GM10248 (cell line): ENCODE measurements at regions not wholly inside any gene's neighbourhood (a gene's known extent, or its start where the extent isn't known, plus 50 kb on each side); places are given as distances from the start of the nearest gene placed in this dataset.

ENCODE experiments used
- CTCF ChIA-PET: fragments of 300-600 bp; sonication (Branson Sonifier 250); formaldehyde crosslinking; extraction: SDS; loops from one replicate; lab custom pipeline; 2021; ENCODE audit warnings: antibody characterized with exemption; lab: Yijun Ruan, JAX
- POLR2A ChIA-PET: fragments of 350-650 bp; sonication (Branson Sonifier 250); formaldehyde crosslinking; extraction: SDS; loops from one replicate; lab custom pipeline; 2020; ENCODE audit warnings: antibody characterized with exemption; lab: Yijun Ruan, JAX
- DNase-seq: peaks from one replicate; pipeline ENCODE4 v3.0.0; 2012; ENCODE audit errors: extremely low spot score
- TF ChIP-seq, protein P1 (sequence below): IDR thresholded peaks from 2 replicates; pipeline ENCODE4 v1.5.1; 2012; ENCODE audit warnings: mild to moderate bottlenecking, low read depth; ENCODE audit errors: extremely low read depth, missing control alignments, control extremely low read depth

GRCh38 chr2:167626301-167626700 lies 621.1 kb downstream of the STK39 start:
- TF ChIP-seq, protein P1, sequence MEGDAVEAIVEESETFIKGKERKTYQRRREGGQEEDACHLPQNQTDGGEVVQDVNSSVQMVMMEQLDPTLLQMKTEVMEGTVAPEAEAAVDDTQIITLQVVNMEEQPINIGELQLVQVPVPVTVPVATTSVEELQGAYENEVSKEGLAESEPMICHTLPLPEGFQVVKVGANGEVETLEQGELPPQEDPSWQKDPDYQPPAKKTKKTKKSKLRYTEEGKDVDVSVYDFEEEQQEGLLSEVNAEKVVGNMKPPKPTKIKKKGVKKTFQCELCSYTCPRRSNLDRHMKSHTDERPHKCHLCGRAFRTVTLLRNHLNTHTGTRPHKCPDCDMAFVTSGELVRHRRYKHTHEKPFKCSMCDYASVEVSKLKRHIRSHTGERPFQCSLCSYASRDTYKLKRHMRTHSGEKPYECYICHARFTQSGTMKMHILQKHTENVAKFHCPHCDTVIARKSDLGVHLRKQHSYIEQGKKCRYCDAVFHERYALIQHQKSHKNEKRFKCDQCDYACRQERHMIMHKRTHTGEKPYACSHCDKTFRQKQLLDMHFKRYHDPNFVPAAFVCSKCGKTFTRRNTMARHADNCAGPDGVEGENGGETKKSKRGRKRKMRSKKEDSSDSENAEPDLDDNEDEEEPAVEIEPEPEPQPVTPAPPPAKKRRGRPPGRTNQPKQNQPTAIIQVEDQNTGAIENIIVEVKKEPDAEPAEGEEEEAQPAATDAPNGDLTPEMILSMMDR, result no peak
- CTCF ChIA-PET, result interaction anchor here (2.5 kb wide), 1 partner anchor 14 kb away, joined by 7 read pairs; no protein-coding TSS in a partner anchor

DNA sequence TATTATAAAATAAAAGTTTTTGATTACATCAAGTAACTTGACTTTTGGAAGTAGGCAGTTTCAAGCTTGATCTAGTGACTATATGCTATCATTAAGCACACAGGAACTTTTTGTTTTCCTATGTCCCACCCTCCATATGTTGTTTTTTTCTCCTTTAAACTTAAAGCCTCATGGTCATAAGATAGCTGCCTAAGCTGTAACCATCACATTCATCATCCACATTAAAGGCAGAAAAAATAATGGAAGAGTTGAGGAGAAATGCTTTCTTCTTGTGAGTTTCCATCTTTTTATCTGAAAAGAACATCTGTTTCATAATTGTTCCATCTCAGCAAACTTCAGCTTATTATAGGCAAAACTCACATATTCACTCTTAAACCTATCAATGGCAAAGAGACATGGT lies 630.4 kb downstream of the STK39 start:
- TF ChIP-seq, protein P1, result no peak
- CTCF ChIA-PET, result interaction anchor here (1.6 kb wide), 1 partner anchor 13 kb away, joined by 5 read pairs; no protein-coding TSS in a partner anchor
- POLR2A ChIA-PET, result no interaction called here
- no peak for DNase-seq

More at GRCh38 chr2:167626301-167626700, 621.1 kb downstream of the STK39 start:
- DNase-seq, result no peak
- POLR2A ChIA-PET, result no interaction called here

DNA sequence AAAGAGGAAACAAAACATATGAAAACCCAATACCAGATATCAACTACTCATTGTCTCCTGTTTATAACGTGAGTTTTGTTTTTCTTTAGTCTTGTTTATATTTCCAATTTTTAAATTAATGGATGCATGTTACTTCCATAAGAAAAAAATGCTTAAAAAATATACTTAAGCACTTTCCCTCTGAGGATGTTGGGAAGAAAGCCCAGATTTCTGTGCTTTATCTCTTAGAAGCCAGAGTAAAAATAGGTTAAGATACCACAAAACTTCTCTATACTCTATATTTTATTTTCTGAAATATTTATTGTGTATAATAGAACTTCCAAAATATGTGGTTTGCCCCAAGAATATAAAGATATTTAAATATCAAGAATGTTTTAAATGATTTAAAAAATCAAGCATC lies 633.9 kb downstream of the STK39 start:
- ChIA-PET CTCF (no interaction called here), POLR2A (no interaction called here)
- TF ChIP-seq, protein P1, result no peak
- DNase-seq, result no peak

DNA sequence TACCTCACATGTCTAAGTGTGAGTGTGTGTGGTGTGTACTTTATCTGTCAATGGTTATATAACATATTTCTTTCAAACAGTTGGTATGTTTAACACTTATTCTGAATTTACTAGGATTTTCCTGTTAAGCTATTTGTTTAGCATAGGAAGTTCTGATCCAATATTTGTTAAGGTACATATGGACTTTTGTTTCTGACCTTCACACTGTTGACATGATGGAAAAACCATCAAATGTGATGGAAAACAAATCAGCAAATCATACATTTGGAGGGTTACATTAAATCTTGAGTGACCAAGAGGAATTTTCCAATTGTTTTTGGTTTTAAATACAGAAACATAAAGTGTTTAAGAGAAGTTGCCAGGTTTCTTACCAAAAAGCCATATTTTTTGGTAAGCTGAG lies 638.9 kb downstream of the STK39 start:
- no peak for DNase-seq
- TF ChIP-seq, protein P1, result no peak

DNA sequence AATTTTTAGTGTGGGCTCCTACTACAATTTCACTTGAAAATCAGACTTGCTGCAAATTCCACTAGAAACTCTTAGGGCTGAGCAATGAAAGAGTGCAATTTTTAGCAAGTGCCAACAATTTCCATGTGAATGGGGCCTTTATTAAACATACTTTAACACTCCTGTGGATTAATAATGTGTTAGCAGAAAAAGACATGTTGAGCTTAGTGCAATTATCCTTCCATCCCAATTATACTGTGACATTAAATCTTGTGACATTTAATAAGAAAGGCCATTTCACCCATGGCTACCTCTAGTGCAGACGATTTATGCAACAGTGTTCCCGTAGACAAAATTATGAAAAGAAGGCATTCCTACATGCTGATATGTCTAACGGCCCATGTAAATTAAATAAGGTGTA lies 639.7 kb downstream of the STK39 start:
- no peak for DNase-seq
- ChIA-PET POLR2A (no interaction called here), CTCF (interaction anchor here (0.9 kb wide), 1 partner anchor 23 kb away, joined by 3 read pairs; no protein-coding TSS in a partner anchor)

More for the DNA sequence above, 638.9 kb downstream of the STK39 start:
- CTCF ChIA-PET, result interaction anchor here (1.2 kb wide), 1 partner anchor 16 kb away, joined by 4 read pairs; no protein-coding TSS in a partner anchor
- POLR2A ChIA-PET, result no interaction called here

GRCh38 chr2:167607211-167607610 lies 640.2 kb downstream of the STK39 start:
- TF ChIP-seq, protein P1, result no peak
- ChIA-PET CTCF (interaction anchor here (0.9 kb wide), 1 partner anchor 23 kb away, joined by 3 read pairs; no protein-coding TSS in a partner anchor), POLR2A (no interaction called here)
- no peak for DNase-seq

More for the DNA sequence above, 639.7 kb downstream of the STK39 start:
- TF ChIP-seq, protein P1, result no peak
